ENCODE measurements at regions not wholly inside any gene's neighbourhood (a gene's known extent, or its start where the extent isn't known, plus 50 kb on each side); places are given as distances from the start of the nearest gene placed in this dataset.

DNA sequence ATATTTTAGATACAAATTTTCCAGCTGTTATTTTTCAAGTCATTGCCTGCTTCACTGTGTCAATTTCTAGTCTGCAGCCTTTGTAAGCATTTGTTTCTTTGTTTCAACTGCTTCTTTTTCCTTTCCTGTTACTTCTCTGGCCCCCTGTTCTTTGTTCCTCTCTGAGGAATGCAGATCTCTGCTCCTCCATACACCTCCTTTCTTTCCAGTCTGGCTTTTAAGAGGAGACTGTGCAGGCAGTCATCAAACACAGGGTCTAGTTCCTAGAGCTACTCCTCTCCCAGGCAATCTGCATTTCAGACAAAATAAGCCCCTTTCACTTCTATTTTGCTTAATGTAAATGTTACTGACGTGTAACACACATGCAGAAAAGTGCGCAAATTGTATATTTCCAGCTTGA lies 502.9 kb downstream of the PDCD6IP start:
- TF ChIP-seq PAX5 (IDR thresholded peaks at IDR 0.05; ENCODE audit: insufficient read depth, low read length, severe bottlenecking) (no peak), POLR2A (IDR thresholded peaks at IDR 0.05; ENCODE audit: low read depth, low read length) (no peak), POLR2AphosphoS5 (IDR thresholded peaks at IDR 0.05; ENCODE audit: low read depth, low read length) (no peak)
